ENCODE measurements at regions not wholly inside any gene's neighbourhood (a gene's known extent, or its start where the extent isn't known, plus 50 kb on each side); places are given as distances from the start of the nearest gene placed in this dataset.
"Not testable (repeated sequence)": the region's sequence is repeated elsewhere in the genome, so short reads cannot be mapped to it uniquely, and the experiment has no call there.

GRCh38 chr14:86942936-86943335, 1050.0 kb downstream of the GALC start:
- no peak for DNase-seq

GRCh38 chr14:86940106-86940505, 1052.9 kb downstream of the GALC start:
- DNase-seq = peak; percentile 24

GRCh38 chr14:86938320-86938719, 1054.7 kb downstream of the GALC start:
- no peak for DNase-seq

- no peak for DNase-seq
Observed at GRCh38 chr14:86936556-86936955, 1056.4 kb downstream of the GALC start.

- DNase-seq = no peak
Observed at GRCh38 chr14:86935241-86935885, 1057.6 kb downstream of the GALC start.

GRCh38 chr14:86933958-86934595, 1058.9 kb downstream of the GALC start:
- no peak for DNase-seq

- DNase-seq = no peak
Observed at GRCh38 chr14:86933460-86933859, 1059.5 kb downstream of the GALC start.

DNA sequence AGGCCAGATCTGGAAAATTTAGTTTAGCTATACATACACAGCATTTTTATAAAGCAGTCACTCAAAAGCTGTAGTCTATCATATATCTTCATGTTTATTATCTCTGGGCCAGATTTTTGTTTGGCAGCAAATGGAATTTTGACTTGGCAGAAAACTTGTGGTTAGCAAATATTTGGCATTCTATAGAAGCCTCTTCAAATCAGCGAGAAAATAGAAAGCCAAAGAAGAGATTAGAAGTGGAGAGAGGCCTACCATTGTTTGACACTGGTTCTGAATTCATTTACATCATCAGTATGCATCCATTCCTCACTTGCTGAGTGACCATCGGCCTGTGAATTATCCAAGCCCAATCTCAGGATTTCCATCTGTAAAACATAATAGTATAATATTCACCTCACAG, 1077.6 kb downstream of the GALC start:
- DNase-seq = no peak

- no peak for DNase-seq
Observed at GRCh38 chr14:86912709-86913108, 1080.3 kb downstream of the GALC start.

DNA sequence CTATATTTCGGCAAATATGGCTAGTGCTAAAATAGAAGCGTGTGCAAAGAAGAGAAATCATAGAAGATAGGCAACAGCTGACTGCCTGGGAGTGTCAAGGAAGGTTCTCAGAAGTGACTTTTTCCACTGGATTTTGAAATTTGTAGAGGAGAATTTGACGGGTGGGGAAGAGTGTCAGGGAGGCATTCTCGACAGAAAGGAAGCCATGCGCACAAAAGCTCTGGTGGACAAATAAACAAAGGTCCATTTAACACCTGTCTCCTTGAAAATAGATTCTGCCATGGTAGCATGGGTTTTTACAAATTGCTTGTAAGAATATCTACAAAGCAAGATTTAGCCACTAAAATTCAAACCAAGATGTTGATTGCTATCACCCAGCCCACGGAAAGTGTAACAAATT, 1081.5 kb downstream of the GALC start:
- no peak for DNase-seq

- DNase-seq = not testable (repeated sequence)
Observed at GRCh38 chr14:86905386-86905926, 1087.5 kb downstream of the GALC start.

DNA sequence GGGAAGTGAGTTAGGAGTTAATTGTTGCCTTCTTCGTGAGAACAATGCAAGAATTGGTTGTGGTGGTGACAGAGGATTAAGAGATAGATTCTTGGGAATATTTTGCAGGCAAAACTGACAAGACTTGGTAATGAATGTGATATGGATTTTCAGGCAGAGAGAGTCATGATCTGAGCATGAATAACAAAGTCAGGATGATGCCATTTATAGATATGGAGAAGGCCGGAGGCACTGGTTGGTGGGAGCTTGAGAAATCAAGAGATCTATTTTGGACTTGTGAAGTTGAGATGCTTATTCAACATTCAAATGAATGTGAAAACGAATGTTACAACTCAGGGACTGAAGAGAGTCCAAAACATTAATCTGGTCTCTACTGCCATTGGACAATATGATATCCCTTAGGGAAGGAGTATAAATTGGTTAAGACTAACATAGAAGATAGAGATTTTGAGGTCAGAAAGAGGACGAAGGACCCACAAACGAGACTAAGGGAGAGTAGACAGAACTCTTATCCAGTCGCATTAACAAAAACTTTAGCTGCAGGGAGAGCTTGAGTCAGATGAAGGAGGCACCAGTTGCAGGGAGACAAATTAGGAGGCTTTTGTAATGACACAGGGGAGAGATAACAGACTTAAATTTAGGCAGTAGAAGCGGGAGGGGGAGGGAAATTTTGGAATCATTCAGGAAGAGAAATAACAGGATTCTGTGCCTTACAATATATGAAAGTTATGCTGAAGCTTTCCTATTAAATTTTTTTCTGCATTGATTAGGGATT, 1090.6 kb downstream of the GALC start:
- no peak for DNase-seq

DNA sequence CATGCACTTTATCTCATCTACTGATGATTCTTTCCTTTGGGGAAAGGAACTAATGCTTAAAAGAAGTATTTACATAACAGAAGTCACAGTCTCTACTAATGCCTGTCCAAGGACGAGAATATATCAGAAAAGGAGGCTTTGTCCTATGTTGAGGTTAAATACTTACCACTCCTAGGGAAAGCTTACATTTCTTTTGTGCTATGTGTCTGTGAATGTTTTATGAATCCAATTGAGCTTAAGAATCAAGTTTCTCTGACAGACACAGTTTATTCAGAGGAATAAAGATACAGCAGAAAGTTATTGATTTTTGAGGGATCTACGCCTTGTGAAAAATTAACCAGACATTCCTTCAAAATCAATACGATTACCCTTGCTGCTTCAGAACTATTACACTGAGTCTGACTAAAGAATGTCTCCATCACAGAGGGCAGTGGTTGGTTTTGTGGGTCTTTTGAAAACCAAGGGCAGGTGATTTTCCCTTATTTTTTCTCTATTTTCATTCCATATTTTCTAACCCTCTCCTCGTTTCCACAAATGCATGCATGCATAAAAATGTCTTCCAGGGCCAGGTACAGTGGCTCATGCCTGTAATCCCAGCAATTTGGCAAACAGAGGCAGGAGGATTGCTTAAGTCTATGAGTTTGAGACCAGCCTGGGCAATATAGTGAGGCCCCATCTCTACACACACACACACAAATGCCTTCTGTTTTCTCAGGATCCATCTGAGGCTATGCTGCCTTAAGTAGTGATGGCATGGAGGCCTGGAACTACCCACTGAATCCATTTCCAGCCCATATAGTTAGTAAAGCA, 1095.1 kb downstream of the GALC start:
- DNase-seq = no peak

- DNase-seq = no peak
Observed at GRCh38 chr14:86897224-86897623, 1095.8 kb downstream of the GALC start.

- DNase-seq = no peak
Observed at GRCh38 chr14:86896701-86897100, 1096.3 kb downstream of the GALC start.

DNA sequence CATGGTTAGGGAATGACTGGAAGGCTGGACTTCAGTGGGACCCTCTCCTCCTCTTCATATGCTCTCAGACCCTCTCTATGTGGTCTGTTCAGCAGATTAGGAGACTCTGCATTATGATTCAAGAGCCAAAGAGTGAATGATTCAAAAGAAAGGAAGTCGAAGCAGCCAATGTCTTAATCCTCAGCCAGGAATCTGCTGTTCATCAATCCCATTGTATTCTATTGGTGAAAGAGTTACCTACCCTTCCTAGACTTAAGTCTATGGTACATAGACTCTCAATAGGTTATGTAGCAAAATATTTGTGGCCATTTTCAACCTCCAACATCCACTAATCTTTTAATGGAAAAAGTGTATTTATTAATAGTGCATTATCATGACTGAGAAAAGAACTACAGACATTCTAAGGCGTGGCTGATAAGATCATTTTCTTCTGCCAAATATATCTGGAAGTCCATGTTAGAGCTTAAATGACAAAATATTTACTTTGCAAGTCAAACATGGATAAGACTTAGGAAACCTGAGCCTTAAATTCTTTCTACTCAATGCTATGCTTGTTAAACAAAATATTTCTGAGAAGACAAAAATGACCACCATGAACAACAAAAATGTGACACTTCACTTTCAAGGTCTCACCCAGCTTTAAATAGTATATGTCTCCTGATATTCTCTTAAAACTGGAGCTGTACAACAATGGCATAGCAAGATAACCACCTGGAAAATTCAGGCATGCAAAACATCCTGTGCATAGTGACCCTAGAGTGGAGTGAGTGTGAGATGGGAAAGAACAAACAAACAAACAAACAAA, 1100.6 kb downstream of the GALC start:
- DNase-seq = no peak

DNA sequence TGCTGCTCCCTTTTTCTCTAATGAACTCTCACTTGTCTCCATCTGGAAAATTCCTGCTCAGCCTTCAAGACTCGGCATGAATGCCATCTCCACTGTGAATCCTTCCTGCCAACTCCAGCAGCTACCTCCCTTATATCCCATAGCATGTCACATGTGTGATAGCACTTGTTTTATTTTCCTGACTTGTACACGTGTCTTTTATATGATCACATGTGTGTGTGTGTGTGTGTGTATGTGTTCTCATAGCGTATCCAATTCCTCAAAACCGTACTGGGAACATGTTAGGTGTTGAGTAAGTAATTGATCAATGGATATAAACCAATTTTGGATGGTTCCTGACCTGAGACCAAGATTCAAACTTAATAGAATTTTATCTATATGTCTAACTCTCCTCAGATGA, 1107.7 kb downstream of the GALC start:
- DNase-seq = no peak

DNA sequence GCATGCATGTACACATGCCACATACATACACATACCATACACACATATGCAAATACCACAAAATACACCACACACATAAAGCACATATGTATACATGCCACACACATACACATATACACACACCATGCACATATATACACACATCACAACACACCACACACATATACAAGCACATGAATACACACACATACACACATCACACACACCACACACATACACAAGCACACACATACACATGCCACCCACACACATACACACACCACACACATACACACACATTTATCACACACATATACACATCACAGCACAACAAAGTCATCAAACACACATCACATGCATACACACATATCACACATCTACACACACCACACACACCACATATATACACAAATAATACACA, 1108.5 kb downstream of the GALC start:
- DNase-seq = no peak

GRCh38 chr14:86882818-86883217, 1110.2 kb downstream of the GALC start:
- no peak for DNase-seq

GRCh38 chr14:86865934-86866333, 1127.0 kb downstream of the GALC start:
- DNase-seq = no peak

DNA sequence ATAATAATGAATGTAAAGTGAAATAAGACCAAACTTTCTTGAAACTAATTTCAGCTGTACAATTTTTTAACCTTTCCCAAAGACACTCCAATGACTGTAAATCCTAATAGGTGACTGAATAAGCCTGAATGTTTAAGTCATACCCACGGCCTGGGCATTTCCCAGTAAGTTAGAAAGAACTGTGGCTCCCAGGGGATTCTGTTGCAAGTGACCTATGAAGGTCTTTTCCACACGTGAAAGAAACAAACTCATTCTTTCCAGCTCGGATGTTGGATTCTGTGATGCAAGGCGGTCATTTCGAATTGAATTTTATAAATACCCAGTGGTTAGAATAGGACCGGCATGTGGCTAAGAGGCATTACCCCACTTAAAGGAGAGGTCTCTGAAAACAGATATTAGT, 1134.4 kb downstream of the GALC start:
- DNase-seq = no peak

DNA sequence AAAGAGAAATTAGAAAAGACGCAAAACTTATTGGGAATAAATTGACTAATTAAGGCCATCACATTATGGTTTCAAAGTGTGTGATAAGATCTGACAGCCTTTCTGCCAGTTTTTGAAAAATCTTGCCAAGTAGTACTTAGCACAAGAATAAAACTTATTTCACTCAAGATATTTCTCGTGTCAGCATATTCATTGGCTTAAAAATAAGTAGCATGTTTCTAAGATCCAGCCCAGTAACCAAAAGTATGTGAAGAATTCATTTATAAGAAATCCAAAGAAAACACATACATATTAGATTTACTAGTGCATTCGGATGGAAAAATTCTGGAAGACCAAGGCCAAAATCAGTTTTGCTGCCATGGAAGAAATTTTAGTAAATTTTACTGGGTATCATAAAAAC, 1135.0 kb downstream of the GALC start:
- DNase-seq = no peak

All from hematopoietic multipotent progenitor cell treated with erythropoietin and hydrocortisone succinate and interleukin-3 and kit ligand, for 8 days (in vitro differentiated cells).